ENCODE measurements at regions not wholly inside any gene's neighbourhood (a gene's known extent, or its start where the extent isn't known, plus 50 kb on each side); places are given as distances from the start of the nearest gene placed in this dataset.

- Histone ChIP-seq H2BK5ac (ENCODE audit: low read length) (no peak overlapping the region), H2BK120ac (ENCODE audit: low read depth, low read length) (no peak overlapping the region), H3K9ac (ENCODE audit: low read length) (no peak overlapping the region), H3K4ac (ENCODE audit: low read depth, low read length) (no peak overlapping the region), H4K5ac (ENCODE audit: low read length) (no peak overlapping the region), H3K36me3 (ENCODE audit: control insufficient read depth, insufficient read depth, low read length) (no peaks in the 10 kb centered on the region), H3K4me3 (ENCODE audit: low read length) (no peak overlapping the region), H3K4me2 (ENCODE audit: low read length) (no peak overlapping the region), H3K18ac (ENCODE audit: low read length) (no peak overlapping the region), H3K79me2 (ENCODE audit: control insufficient read depth, insufficient read depth, low read length) (no peaks in the 10 kb centered on the region), H2AK5ac (ENCODE audit: low read length) (no peak overlapping the region), H3K23ac (ENCODE audit: low read length) (no peak overlapping the region), H3K79me1 (ENCODE audit: low read length) (no peaks in the 10 kb centered on the region), H4K8ac (ENCODE audit: low read depth, low read length) (no peak overlapping the region), H3K27ac (ENCODE audit: low read depth, low read length) (no peak overlapping the region), H3K56ac (ENCODE audit: low read length) (no peak overlapping the region), H2BK15ac (replicated peaks; ENCODE audit: low read depth) (no peak overlapping the region), H3K27me3 (ENCODE audit: insufficient read depth, low read length, poor library complexity) (no peaks in the 10 kb centered on the region), H3K4me1 (ENCODE audit: control insufficient read depth, low read depth, low read length) (no peaks in the 10 kb centered on the region)
- DNase-seq = no peak
- no CpG with 5 or more reads among the region's 1 CpG for WGBS (ENCODE audit: extremely low coverage, insufficient coverage, low lambda C conversion rate)
Observed at GRCh38 chr4:166413356-166413755, 540.3 kb downstream of the TLL1 start.

DNA sequence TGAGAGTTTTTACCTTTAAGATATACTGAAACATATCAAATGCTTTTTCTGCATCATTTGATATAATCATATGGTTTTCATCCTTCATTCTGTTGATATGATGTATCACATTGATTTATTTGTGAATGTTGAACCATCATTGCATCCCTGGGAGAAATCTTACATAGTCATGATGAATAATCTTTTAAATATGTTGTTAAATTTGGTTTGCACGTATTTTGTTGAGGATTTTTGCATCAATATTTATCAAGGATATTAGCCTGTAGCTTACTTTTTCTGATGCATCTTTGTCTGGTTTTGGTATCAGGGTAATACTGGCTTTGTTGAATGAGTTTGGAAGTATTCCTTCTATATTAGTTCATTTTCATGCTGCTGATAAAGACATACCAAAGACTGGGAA, 541.4 kb downstream of the TLL1 start:
- no CpG with 5 or more reads among the region's 1 CpG for WGBS (ENCODE audit: extremely low coverage, insufficient coverage, low lambda C conversion rate)
- no peak overlapping the region for H3K4me3 ChIP-seq (ENCODE audit: low read length)

GRCh38 chr4:166415749-166416148, 542.7 kb downstream of the TLL1 start:
- Histone ChIP-seq H3K9ac (ENCODE audit: low read length) (no peak overlapping the region), H3K36me3 (ENCODE audit: control insufficient read depth, insufficient read depth, low read length) (no peaks in the 10 kb centered on the region), H2AK5ac (ENCODE audit: low read length) (no peak overlapping the region), H4K8ac (ENCODE audit: low read depth, low read length) (no peak overlapping the region), H3K56ac (ENCODE audit: low read length) (no peak overlapping the region), H3K4me2 (ENCODE audit: low read length) (no peak overlapping the region), H3K4ac (ENCODE audit: low read depth, low read length) (no peak overlapping the region), H3K18ac (ENCODE audit: low read length) (no peak overlapping the region), H4K5ac (ENCODE audit: low read length) (no peak overlapping the region), H2BK5ac (ENCODE audit: low read length) (no peak overlapping the region), H3K27me3 (ENCODE audit: insufficient read depth, low read length, poor library complexity) (no peaks in the 10 kb centered on the region), H2BK120ac (ENCODE audit: low read depth, low read length) (no peak overlapping the region), H3K4me3 (ENCODE audit: low read length) (no peak overlapping the region), H3K4me1 (ENCODE audit: control insufficient read depth, low read depth, low read length) (no peaks in the 10 kb centered on the region), H3K23ac (ENCODE audit: low read length) (no peak overlapping the region), H3K27ac (ENCODE audit: low read depth, low read length) (no peak overlapping the region), H3K79me2 (ENCODE audit: control insufficient read depth, insufficient read depth, low read length) (no peaks in the 10 kb centered on the region), H3K79me1 (ENCODE audit: low read length) (no peaks in the 10 kb centered on the region), H2BK15ac (replicated peaks; ENCODE audit: low read depth) (no peak overlapping the region)
- no CpG with 5 or more reads among the region's 4 CpGs for WGBS (ENCODE audit: extremely low coverage, insufficient coverage, low lambda C conversion rate)
- DNase-seq = no peak

More for the DNA sequence above, 541.4 kb downstream of the TLL1 start:
- no peaks in the 10 kb centered on the region for H3K36me3 ChIP-seq (ENCODE audit: control insufficient read depth, insufficient read depth, low read length)
- H2BK15ac ChIP-seq (replicated peaks; ENCODE audit: low read depth) = no peak overlapping the region
- H3K4me2 ChIP-seq (ENCODE audit: low read length) = no peak overlapping the region
- H3K56ac ChIP-seq (ENCODE audit: low read length) = no peak overlapping the region
- no peak overlapping the region for H4K5ac ChIP-seq (ENCODE audit: low read length)
- no peak overlapping the region for H3K23ac ChIP-seq (ENCODE audit: low read length)
- DNase-seq = no peak
- no peak overlapping the region for H2BK120ac ChIP-seq (ENCODE audit: low read depth, low read length)
- H2AK5ac ChIP-seq (ENCODE audit: low read length) = no peak overlapping the region
- no peaks in the 10 kb centered on the region for H3K79me1 ChIP-seq (ENCODE audit: low read length)
- no peak overlapping the region for H2BK5ac ChIP-seq (ENCODE audit: low read length)
- H3K4me1 ChIP-seq (ENCODE audit: control insufficient read depth, low read depth, low read length) = no peaks in the 10 kb centered on the region
- no peaks in the 10 kb centered on the region for H3K79me2 ChIP-seq (ENCODE audit: control insufficient read depth, insufficient read depth, low read length)
- H3K9ac ChIP-seq (ENCODE audit: low read length) = no peak overlapping the region
- no peak overlapping the region for H3K4ac ChIP-seq (ENCODE audit: low read depth, low read length)
- no peak overlapping the region for H3K27ac ChIP-seq (ENCODE audit: low read depth, low read length)
- no peaks in the 10 kb centered on the region for H3K27me3 ChIP-seq (ENCODE audit: insufficient read depth, low read length, poor library complexity)
- no peak overlapping the region for H3K18ac ChIP-seq (ENCODE audit: low read length)
- H4K8ac ChIP-seq (ENCODE audit: low read depth, low read length) = no peak overlapping the region

DNA sequence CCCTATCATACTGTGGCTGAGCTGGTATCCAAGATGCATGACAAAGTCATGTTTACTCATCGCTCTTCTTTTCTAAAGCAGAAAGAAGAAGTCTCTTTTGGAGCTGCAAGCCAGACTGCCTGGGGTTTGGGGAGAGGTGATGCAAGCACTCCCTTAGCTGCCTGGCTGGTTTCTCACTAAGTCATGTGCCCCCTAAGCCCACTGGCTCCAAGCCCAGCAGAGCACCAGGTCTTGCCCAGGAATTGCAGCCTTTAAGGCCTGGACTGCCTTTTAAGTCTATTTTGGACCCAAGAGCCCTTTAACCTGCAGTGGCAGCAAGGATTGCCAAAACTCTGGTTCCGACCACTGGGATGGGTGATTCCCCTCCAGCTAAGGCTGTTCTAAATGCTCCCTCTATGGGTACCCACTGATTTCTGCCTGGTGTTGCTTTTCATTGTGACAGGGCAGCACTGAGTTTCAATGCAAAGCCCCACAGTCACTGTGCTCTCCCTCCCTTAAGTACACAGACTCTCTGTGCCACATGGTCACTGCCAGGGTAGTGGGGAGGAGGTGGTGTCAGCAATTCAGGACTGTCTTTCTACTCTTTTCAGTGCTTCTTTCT, 548.6 kb downstream of the TLL1 start:
- H3K4me1 ChIP-seq (ENCODE audit: control insufficient read depth, low read depth, low read length) = no peaks in the 10 kb centered on the region
- H3K23ac ChIP-seq (ENCODE audit: low read length) = no peak overlapping the region
- no peak overlapping the region for H4K5ac ChIP-seq (ENCODE audit: low read length)
- H3K56ac ChIP-seq (ENCODE audit: low read length) = no peak overlapping the region
- H3K79me2 ChIP-seq (ENCODE audit: control insufficient read depth, insufficient read depth, low read length) = no peaks in the 10 kb centered on the region
- H2BK120ac ChIP-seq (ENCODE audit: low read depth, low read length) = no peak overlapping the region
- no peaks in the 10 kb centered on the region for H3K36me3 ChIP-seq (ENCODE audit: control insufficient read depth, insufficient read depth, low read length)
- H3K4me2 ChIP-seq (ENCODE audit: low read length) = no peak overlapping the region
- H3K18ac ChIP-seq (ENCODE audit: low read length) = no peak overlapping the region
- DNase-seq = no peak
- no peak overlapping the region for H3K27ac ChIP-seq (ENCODE audit: low read depth, low read length)
- no peak overlapping the region for H3K4ac ChIP-seq (ENCODE audit: low read depth, low read length)
- no peak overlapping the region for H3K9ac ChIP-seq (ENCODE audit: low read length)
- H2AK5ac ChIP-seq (ENCODE audit: low read length) = no peak overlapping the region
- no peaks in the 10 kb centered on the region for H3K79me1 ChIP-seq (ENCODE audit: low read length)
- no peaks in the 10 kb centered on the region for H3K27me3 ChIP-seq (ENCODE audit: insufficient read depth, low read length, poor library complexity)
- no peak overlapping the region for H4K8ac ChIP-seq (ENCODE audit: low read depth, low read length)
- no peak overlapping the region for H3K4me3 ChIP-seq (ENCODE audit: low read length)
- no peak overlapping the region for H2BK15ac ChIP-seq (replicated peaks; ENCODE audit: low read depth)
- H2BK5ac ChIP-seq (ENCODE audit: low read length) = no peak overlapping the region
- WGBS (ENCODE audit: extremely low coverage, insufficient coverage, low lambda C conversion rate) = no CpG with 5 or more reads among the region's 2 CpGs

- H3K79me2 ChIP-seq (ENCODE audit: control insufficient read depth, insufficient read depth, low read length) = no peaks in the 10 kb centered on the region
- no peak for DNase-seq
- no peaks in the 10 kb centered on the region for H3K36me3 ChIP-seq (ENCODE audit: control insufficient read depth, insufficient read depth, low read length)
- H3K4me1 ChIP-seq (ENCODE audit: control insufficient read depth, low read depth, low read length) = no peaks in the 10 kb centered on the region
- no peak overlapping the region for H2AK5ac ChIP-seq (ENCODE audit: low read length)
- no peak overlapping the region for H4K8ac ChIP-seq (ENCODE audit: low read depth, low read length)
- H3K4ac ChIP-seq (ENCODE audit: low read depth, low read length) = no peak overlapping the region
- no peak overlapping the region for H4K5ac ChIP-seq (ENCODE audit: low read length)
- H3K27ac ChIP-seq (ENCODE audit: low read depth, low read length) = no peak overlapping the region
- H2BK15ac ChIP-seq (replicated peaks; ENCODE audit: low read depth) = no peak overlapping the region
- no peak overlapping the region for H3K23ac ChIP-seq (ENCODE audit: low read length)
- H3K4me3 ChIP-seq (ENCODE audit: low read length) = no peak overlapping the region
- 100% methylated on average over 1 of the region's 1 CpG for WGBS (ENCODE audit: extremely low coverage, insufficient coverage, low lambda C conversion rate)
- no peak overlapping the region for H3K9ac ChIP-seq (ENCODE audit: low read length)
- H3K18ac ChIP-seq (ENCODE audit: low read length) = no peak overlapping the region
- H3K79me1 ChIP-seq (ENCODE audit: low read length) = no peaks in the 10 kb centered on the region
- H3K56ac ChIP-seq (ENCODE audit: low read length) = no peak overlapping the region
- H3K4me2 ChIP-seq (ENCODE audit: low read length) = no peak overlapping the region
- no peak overlapping the region for H2BK120ac ChIP-seq (ENCODE audit: low read depth, low read length)
- H3K27me3 ChIP-seq (ENCODE audit: insufficient read depth, low read length, poor library complexity) = no peaks in the 10 kb centered on the region
- no peak overlapping the region for H2BK5ac ChIP-seq (ENCODE audit: low read length)
Observed at GRCh38 chr4:166422475-166422874, 549.4 kb downstream of the TLL1 start.

- no peak overlapping the region for H2BK5ac ChIP-seq (ENCODE audit: low read length)
- no peak overlapping the region for H3K27ac ChIP-seq (ENCODE audit: low read depth, low read length)
- H3K4me3 ChIP-seq (ENCODE audit: low read length) = no peak overlapping the region
- H3K4me1 ChIP-seq (ENCODE audit: control insufficient read depth, low read depth, low read length) = no peaks in the 10 kb centered on the region
- no peak overlapping the region for H2BK15ac ChIP-seq (replicated peaks; ENCODE audit: low read depth)
- H3K4me2 ChIP-seq (ENCODE audit: low read length) = no peak overlapping the region
- H3K18ac ChIP-seq (ENCODE audit: low read length) = no peak overlapping the region
- H3K27me3 ChIP-seq (ENCODE audit: insufficient read depth, low read length, poor library complexity) = no peaks in the 10 kb centered on the region
- no peaks in the 10 kb centered on the region for H3K36me3 ChIP-seq (ENCODE audit: control insufficient read depth, insufficient read depth, low read length)
- H4K5ac ChIP-seq (ENCODE audit: low read length) = no peak overlapping the region
- no peak overlapping the region for H4K8ac ChIP-seq (ENCODE audit: low read depth, low read length)
- no CpG with 5 or more reads among the region's 2 CpGs for WGBS (ENCODE audit: extremely low coverage, insufficient coverage, low lambda C conversion rate)
- no peaks in the 10 kb centered on the region for H3K79me1 ChIP-seq (ENCODE audit: low read length)
- no peak overlapping the region for H2BK120ac ChIP-seq (ENCODE audit: low read depth, low read length)
- no peak overlapping the region for H3K4ac ChIP-seq (ENCODE audit: low read depth, low read length)
- H3K23ac ChIP-seq (ENCODE audit: low read length) = no peak overlapping the region
- H3K9ac ChIP-seq (ENCODE audit: low read length) = no peak overlapping the region
- H2AK5ac ChIP-seq (ENCODE audit: low read length) = no peak overlapping the region
- no peaks in the 10 kb centered on the region for H3K79me2 ChIP-seq (ENCODE audit: control insufficient read depth, insufficient read depth, low read length)
- no peak overlapping the region for H3K56ac ChIP-seq (ENCODE audit: low read length)
- DNase-seq = no peak
Observed at GRCh38 chr4:166426300-166426863, 553.3 kb downstream of the TLL1 start.
